ENCODE measurements at regions not wholly inside any gene's neighbourhood (a gene's known extent, or its start where the extent isn't known, plus 50 kb on each side); places are given as distances from the start of the nearest gene placed in this dataset.

- ATAC-seq = no peak
- TF ChIP-seq ZNF8 (CRISPR knock-in tag; IDR thresholded peaks at IDR 0.05) = no peak
- no peak for TF ChIP-seq OSR1 (CRISPR knock-in tag; IDR thresholded peaks at IDR 0.05)
- no peak for TF ChIP-seq BACH2 (CRISPR knock-in tag; IDR thresholded peaks at IDR 0.05; ENCODE audit: borderline replicate concordance)
- no peak for TF ChIP-seq PPARA (CRISPR knock-in tag; IDR thresholded peaks at IDR 0.05; ENCODE audit: borderline replicate concordance)
- TF ChIP-seq, protein P1, sequence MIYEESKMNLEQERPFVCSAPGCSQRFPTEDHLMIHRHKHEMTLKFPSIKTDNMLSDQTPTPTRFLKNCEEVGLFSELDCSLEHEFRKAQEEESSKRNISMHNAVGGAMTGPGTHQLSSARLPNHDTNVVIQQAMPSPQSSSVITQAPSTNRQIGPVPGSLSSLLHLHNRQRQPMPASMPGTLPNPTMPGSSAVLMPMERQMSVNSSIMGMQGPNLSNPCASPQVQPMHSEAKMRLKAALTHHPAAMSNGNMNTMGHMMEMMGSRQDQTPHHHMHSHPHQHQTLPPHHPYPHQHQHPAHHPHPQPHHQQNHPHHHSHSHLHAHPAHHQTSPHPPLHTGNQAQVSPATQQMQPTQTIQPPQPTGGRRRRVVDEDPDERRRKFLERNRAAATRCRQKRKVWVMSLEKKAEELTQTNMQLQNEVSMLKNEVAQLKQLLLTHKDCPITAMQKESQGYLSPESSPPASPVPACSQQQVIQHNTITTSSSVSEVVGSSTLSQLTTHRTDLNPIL (CRISPR knock-in tag; IDR thresholded peaks at IDR 0.05; ENCODE audit: low read depth) = no peak
Observed at GRCh38 chr1:29973406-29973805, 737.1 kb downstream of the PTPRU start.

- no peak for ATAC-seq
- TF ChIP-seq ZFP3 (CRISPR knock-in tag; IDR thresholded peaks at IDR 0.05) (no peak), ZNF565 (CRISPR knock-in tag; conservative IDR thresholded peaks at IDR 0.05; ENCODE audit: low read depth) (no peak), OSR1 (CRISPR knock-in tag; IDR thresholded peaks at IDR 0.05) (no peak), ISL1 (CRISPR knock-in tag; IDR thresholded peaks at IDR 0.05) (no peak), ARNTL (CRISPR knock-in tag; IDR thresholded peaks at IDR 0.05; ENCODE audit: borderline replicate concordance, low read depth) (no peak)
Observed at GRCh38 chr1:29972421-29973053, 736.2 kb downstream of the PTPRU start.

DNA sequence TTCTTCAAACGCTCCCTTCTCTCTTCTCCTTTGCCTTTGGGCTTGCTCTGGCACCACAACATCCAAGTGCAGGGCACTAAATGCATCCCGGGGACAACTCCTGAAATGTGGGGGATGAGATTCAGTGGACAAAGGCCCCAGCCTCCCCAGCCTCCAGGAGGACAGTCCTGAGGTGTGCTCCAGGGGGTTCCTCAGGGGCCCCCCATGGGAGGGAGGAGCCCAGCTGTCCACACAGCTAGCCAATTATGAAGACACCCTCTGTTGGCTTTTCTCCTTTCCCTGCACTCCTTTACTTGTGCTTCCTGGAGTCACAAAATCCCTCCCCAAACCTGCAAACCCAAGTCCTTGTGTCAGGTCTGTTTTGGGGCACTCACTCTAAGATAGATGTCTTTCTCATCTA is 735.4 kb downstream of the PTPRU start:
- TF ChIP-seq ZNF8 (CRISPR knock-in tag; IDR thresholded peaks at IDR 0.05) (no peak), PATZ1 (CRISPR knock-in tag; IDR thresholded peaks at IDR 0.05; ENCODE audit: borderline replicate concordance) (no peak), SNAI2 (CRISPR knock-in tag; IDR thresholded peaks at IDR 0.05) (no peak), ESRRG (CRISPR knock-in tag; IDR thresholded peaks at IDR 0.05) (no peak), BACH2 (CRISPR knock-in tag; IDR thresholded peaks at IDR 0.05; ENCODE audit: borderline replicate concordance) (no peak), TOX (CRISPR knock-in tag; IDR thresholded peaks at IDR 0.05; ENCODE audit: borderline replicate concordance) (no peak)
- no peak for ATAC-seq

- ATAC-seq = no peak
- no peak for TF ChIP-seq ESRRG (CRISPR knock-in tag; IDR thresholded peaks at IDR 0.05)
- TF ChIP-seq ARNTL (CRISPR knock-in tag; IDR thresholded peaks at IDR 0.05; ENCODE audit: borderline replicate concordance, low read depth) = no peak
- no peak for TF ChIP-seq PATZ1 (CRISPR knock-in tag; IDR thresholded peaks at IDR 0.05; ENCODE audit: borderline replicate concordance)
- TF ChIP-seq ISL1 (CRISPR knock-in tag; IDR thresholded peaks at IDR 0.05) = no peak
- TF ChIP-seq ZNF70 (CRISPR knock-in tag; IDR thresholded peaks at IDR 0.05) = no peak
- no peak for TF ChIP-seq TOX (CRISPR knock-in tag; IDR thresholded peaks at IDR 0.05; ENCODE audit: borderline replicate concordance)
Observed at GRCh38 chr1:29970747-29971325, 734.5 kb downstream of the PTPRU start.

- TF ChIP-seq GLIS3 (CRISPR knock-in tag; IDR thresholded peaks at IDR 0.05) (no peak), ZNF70 (CRISPR knock-in tag; IDR thresholded peaks at IDR 0.05) (no peak), TCF4 (CRISPR knock-in tag; IDR thresholded peaks at IDR 0.05; ENCODE audit: borderline replicate concordance) (no peak), TOX (CRISPR knock-in tag; IDR thresholded peaks at IDR 0.05; ENCODE audit: borderline replicate concordance) (no peak), ZNF8 (CRISPR knock-in tag; IDR thresholded peaks at IDR 0.05) (no peak), CSDC2 (CRISPR knock-in tag; IDR thresholded peaks at IDR 0.05) (no peak), ISL1 (CRISPR knock-in tag; IDR thresholded peaks at IDR 0.05) (no peak), OSR1 (CRISPR knock-in tag; IDR thresholded peaks at IDR 0.05) (no peak), ZFP30 (CRISPR knock-in tag; IDR thresholded peaks at IDR 0.05) (no peak), ZNF565 (CRISPR knock-in tag; conservative IDR thresholded peaks at IDR 0.05; ENCODE audit: low read depth) (no peak)
- no peak for ATAC-seq
Observed at GRCh38 chr1:29969576-29969975, 733.3 kb downstream of the PTPRU start.

GRCh38 chr1:29967261-29967660 is 730.9 kb downstream of the PTPRU start:
- no peak for ATAC-seq
- TF ChIP-seq, protein P2, sequence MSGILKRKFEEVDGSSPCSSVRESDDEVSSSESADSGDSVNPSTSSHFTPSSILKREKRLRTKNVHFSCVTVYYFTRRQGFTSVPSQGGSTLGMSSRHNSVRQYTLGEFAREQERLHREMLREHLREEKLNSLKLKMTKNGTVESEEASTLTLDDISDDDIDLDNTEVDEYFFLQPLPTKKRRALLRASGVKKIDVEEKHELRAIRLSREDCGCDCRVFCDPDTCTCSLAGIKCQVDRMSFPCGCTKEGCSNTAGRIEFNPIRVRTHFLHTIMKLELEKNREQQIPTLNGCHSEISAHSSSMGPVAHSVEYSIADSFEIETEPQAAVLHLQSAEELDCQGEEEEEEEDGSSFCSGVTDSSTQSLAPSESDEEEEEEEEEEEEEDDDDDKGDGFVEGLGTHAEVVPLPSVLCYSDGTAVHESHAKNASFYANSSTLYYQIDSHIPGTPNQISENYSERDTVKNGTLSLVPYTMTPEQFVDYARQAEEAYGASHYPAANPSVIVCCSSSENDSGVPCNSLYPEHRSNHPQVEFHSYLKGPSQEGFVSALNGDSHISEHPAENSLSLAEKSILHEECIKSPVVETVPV (CRISPR knock-in tag; IDR thresholded peaks at IDR 0.05) = no peak
- TF ChIP-seq RARB (CRISPR knock-in tag; IDR thresholded peaks at IDR 0.05) (no peak), ZNF8 (CRISPR knock-in tag; IDR thresholded peaks at IDR 0.05) (no peak), PPARA (CRISPR knock-in tag; IDR thresholded peaks at IDR 0.05; ENCODE audit: borderline replicate concordance) (no peak), GLIS3 (CRISPR knock-in tag; IDR thresholded peaks at IDR 0.05) (no peak), SNAI2 (CRISPR knock-in tag; IDR thresholded peaks at IDR 0.05) (no peak), ESRRG (CRISPR knock-in tag; IDR thresholded peaks at IDR 0.05) (no peak), OSR1 (CRISPR knock-in tag; IDR thresholded peaks at IDR 0.05) (no peak), ISL1 (CRISPR knock-in tag; IDR thresholded peaks at IDR 0.05) (no peak), TCF4 (CRISPR knock-in tag; IDR thresholded peaks at IDR 0.05; ENCODE audit: borderline replicate concordance) (no peak)
- TF ChIP-seq, protein P3, sequence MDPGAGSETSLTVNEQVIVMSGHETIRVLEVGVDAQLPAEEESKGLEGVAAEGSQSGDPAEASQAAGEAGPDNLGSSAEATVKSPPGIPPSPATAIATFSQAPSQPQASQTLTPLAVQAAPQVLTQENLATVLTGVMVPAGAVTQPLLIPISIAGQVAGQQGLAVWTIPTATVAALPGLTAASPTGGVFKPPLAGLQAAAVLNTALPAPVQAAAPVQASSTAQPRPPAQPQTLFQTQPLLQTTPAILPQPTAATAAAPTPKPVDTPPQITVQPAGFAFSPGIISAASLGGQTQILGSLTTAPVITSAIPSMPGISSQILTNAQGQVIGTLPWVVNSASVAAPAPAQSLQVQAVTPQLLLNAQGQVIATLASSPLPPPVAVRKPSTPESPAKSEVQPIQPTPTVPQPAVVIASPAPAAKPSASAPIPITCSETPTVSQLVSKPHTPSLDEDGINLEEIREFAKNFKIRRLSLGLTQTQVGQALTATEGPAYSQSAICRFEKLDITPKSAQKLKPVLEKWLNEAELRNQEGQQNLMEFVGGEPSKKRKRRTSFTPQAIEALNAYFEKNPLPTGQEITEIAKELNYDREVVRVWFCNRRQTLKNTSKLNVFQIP (CRISPR knock-in tag; IDR thresholded peaks at IDR 0.05; ENCODE audit: borderline replicate concordance, low read depth) = no peak
- TF ChIP-seq, protein P1 (CRISPR knock-in tag; IDR thresholded peaks at IDR 0.05; ENCODE audit: low read depth) = no peak
